RCC 7860 (cell line): ENCODE measurements at regions not wholly inside any gene's neighbourhood (a gene's known extent, or its start where the extent isn't known, plus 50 kb on each side); places are given as distances from the start of the nearest gene placed in this dataset.

Experiments used
- DNase-seq: peaks from one replicate; pipeline ENCODE4 v3.0.0-alpha.2; 2015; ENCODE audit warnings: low spot score
- FAIRE-seq: peaks from 2 replicates; lab custom pipeline; 2012; peaks lifted over from hg19 to GRCh38; lab: Jason Lieb, UNC

- FAIRE-seq (no peak), DNase-seq (no peak)
Observed at GRCh38 chr12:29082522-29082921, 66.6 kb upstream of the FAR2 start.

- no peak for FAIRE-seq
- no peak for DNase-seq
Observed at GRCh38 chr12:29086325-29087271, 62.5 kb upstream of the FAR2 start.

- FAIRE-seq: peak; percentile 31
Observed at GRCh38 chr12:29088611-29089219, 60.4 kb upstream of the FAR2 start.

More at GRCh38 chr12:29088611-29089219, 60.4 kb upstream of the FAR2 start:
- peak; percentile 9 for DNase-seq
